NOMO-1 treated with dmso at 0.1 percent for 144 hours (cell line): ENCODE measurements at regions not wholly inside any gene's neighbourhood (a gene's known extent, or its start where the extent isn't known, plus 50 kb on each side); places are given as distances from the start of the nearest gene placed in this dataset.

Experiments
- DNase-seq: peaks from one replicate; lab custom pipeline; 2025; ENCODE audit not compliant: unreplicated experiment; lab: John Stamatoyannopoulos, UW

DNA sequence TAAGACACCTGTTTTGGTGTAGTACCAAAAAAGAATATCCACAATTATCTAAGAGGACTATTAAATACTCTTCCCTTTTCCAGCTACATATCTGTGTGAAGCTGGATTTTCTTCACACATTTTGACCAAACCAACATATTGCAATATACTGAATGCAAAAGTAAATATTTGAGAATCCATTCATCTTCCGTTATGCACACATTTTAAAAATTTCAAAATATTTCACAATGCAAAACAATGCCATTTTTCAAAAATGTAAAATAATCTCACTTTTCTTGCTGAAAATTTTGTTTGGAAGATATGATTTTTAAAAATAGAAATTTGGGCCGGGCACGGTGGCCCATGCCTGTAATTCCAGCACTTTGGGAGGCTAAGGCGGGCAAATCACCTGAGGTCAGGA lies 133.9 kb upstream of the FUT8 start:
- no peak for DNase-seq

DNA sequence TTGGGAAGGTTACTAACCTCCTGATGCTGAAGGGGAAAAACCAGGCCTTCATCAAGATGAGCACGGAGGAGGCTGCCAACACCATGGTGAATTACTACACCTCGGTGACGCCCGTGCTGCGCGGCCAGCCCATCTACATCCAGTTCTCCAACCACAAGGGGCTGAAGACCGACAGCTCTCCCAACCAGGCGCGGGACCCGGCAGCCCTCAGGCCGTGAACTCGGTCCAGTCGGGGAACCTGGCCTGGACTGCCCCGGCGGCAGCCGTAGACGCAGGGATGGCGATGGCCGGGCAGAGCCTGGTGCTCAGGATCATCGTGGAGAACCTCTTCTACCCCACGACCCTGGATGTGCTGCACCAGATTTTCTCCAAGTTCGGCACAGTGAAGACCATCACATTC lies 133.0 kb upstream of the FUT8 start:
- DNase-seq: no peak

DNA sequence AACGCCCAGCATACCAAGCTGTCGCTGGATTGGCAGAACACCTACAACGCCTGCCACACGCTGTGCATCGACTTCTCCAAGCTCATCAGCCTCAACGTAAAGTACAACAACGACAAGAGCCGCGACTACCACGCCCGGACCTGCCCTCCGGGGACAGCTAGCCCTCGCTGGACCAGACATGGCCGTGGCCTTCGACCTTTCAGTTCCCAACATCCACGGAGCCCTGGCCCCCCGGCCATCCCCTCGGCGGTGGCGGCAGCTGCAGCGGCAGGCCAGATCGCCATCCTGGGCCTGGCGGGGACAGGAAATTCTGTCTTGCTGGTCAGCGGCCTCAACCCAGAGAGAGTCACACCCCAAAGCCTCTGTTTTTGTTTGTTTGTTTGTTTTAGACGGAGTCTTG lies 132.6 kb upstream of the FUT8 start:
- no peak for DNase-seq

DNA sequence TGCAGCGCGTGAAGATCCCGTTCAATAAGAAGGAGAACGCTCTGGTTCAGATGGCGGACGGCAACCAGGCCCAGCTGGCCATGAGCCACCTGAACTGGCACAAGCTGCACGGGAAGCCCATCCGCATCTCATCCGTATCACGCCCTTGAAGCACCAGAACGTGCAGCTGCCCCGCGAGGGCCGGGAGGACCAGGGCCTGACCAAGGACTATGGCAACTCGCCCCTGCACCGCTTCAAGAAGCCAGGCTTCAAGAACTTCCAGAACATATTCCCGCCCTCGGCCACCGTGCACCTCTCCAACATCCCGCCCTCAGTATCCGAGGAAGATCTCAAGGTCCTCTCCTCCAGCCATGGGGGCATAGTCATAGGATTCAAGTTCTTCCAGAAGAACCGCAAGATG lies 131.9 kb upstream of the FUT8 start:
- DNase-seq: no peak

DNA sequence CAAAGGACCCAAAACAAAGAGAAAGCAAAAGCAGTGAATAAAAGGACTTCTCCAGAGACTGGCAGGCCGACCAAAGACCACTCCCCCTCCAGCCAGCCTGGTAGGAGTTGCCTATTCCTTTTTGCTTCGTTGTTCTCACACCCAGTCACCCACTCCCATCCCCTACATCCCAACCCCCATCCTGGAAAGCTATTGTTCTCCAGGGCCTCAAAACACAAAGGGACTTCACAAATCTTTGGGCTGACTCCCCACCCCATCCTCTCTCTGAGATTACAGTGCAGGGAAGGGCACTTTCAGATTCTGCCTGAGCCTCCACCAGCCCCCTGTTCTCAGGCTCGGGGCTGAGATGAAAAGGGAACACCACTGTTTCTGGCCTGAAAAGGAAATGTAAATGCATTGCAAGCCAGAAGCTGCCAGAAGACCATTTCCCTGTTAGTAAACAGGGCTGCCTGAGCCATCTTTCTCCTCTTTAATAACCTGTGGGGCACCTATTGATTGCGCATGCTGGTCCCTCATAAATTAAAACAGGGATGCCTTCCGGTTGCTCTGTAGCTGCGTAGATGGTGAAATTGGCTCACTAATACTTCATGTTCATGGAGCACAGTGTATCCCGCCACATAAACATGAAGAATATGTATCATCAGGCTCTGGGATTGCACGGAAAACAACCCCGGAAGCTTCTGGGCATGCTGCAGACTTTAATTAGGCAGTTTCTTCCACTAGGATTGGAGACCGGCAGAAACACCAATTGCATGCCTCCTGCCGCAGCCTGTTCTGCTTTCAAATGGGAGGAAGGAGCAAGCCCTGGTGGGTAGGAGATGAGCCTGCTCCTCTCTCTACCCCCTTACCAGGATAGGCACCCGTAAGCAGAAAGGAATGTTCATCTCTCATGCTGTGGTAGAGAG lies 130.3 kb upstream of the FUT8 start:
- no peak for DNase-seq

- DNase-seq: no peak
Measured at GRCh38 chr14:65282896-65283253, 129.7 kb upstream of the FUT8 start.

- DNase-seq: no peak
Measured at GRCh38 chr14:65286443-65286842, 126.1 kb upstream of the FUT8 start.

- no peak for DNase-seq
Measured at GRCh38 chr14:65287264-65288131, 125.0 kb upstream of the FUT8 start.

DNA sequence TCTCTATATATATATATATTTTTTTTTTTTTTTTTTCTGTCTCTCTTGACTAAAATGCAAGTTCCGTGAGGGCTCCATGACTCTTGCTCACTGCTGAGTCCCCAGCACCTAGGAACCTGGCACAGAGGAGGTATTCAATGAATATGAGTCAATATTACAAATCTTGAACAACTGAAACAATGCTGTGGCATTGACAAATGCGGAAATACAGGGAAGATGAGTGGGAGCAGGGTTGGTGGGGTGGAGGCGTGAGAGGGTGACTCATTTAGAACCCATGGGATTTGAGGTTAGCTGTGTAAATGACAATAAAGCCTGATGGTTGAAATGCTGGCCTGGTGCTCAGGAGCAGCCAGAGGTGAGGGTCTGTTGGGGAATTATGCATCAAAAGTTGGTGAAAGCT lies 121.7 kb upstream of the FUT8 start:
- DNase-seq: no peak

DNA sequence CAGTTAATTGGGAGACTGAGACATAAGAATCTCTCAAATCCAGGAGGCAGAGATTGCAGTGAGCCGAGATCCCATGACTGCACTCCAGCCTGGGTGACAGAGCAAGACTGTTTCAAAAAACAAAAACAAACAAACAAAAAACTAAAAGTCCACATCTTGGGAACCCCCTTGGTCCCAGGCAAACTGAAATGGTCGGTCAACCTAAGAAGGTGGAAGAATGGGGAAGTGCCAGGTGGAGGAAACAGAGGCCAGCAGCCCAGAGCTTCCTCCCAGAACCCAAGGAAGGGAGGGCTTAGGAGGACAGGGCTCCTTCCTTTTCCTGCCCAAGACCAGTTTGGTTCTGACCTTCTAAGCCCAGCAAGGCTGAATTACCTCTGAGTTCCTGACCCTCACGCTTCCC lies 121.0 kb upstream of the FUT8 start:
- DNase-seq: no peak

GRCh38 chr14:65294816-65295215 lies 117.7 kb upstream of the FUT8 start:
- no peak for DNase-seq

- DNase-seq: no peak
Measured at GRCh38 chr14:65296402-65296801, 116.1 kb upstream of the FUT8 start.

GRCh38 chr14:65296876-65297275 lies 115.7 kb upstream of the FUT8 start:
- no peak for DNase-seq

DNA sequence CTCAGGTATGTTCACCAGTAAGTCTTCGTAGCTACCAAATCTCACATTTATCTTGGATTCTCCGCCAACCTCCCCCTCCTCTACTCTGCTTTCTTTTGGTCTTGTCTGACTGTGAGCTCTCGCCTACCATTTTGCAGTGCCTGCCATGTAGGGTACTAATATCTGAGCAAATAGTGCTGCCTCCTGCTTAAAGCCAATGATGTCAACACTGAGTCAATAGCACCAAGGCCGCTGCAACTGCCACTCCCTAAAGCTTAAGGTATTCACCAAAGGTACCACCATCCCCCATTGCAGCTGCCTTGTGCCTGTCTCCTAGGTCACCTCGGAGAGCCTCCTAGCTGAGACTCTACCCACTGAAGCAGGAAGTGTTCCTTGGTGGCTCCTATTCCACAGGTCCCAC lies 114.8 kb upstream of the FUT8 start:
- DNase-seq: no peak

GRCh38 chr14:65299826-65300225 lies 112.7 kb upstream of the FUT8 start:
- no peak for DNase-seq

- DNase-seq: no peak
Measured at GRCh38 chr14:65301862-65302539, 110.5 kb upstream of the FUT8 start.

- no peak for DNase-seq
Measured at GRCh38 chr14:65302571-65303189, 109.8 kb upstream of the FUT8 start.

- DNase-seq: no peak
Measured at GRCh38 chr14:65303190-65303898, 109.2 kb upstream of the FUT8 start.

DNA sequence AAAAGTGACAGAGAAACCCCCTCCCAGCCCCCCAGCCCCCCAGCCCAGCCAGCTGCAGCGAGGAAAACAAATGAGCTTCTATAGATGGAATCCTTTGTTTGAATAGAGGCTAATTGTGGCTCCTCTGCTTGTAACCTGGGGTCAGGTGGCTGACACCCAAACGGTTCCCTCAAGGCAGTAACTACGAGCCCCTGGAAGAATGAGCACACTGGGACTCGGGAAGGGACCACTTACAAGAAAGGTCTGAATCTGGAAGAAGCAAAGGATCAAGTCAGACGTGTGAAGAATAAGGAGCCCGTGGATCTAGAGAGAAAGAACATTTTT lies 108.7 kb upstream of the FUT8 start:
- no peak for DNase-seq

- no peak for DNase-seq
Measured at GRCh38 chr14:65304239-65304638, 108.3 kb upstream of the FUT8 start.

- no peak for DNase-seq
Measured at GRCh38 chr14:65304963-65305362, 107.6 kb upstream of the FUT8 start.
